ENCODE measurements at regions not wholly inside any gene's neighbourhood (a gene's known extent, or its start where the extent isn't known, plus 50 kb on each side); places are given as distances from the start of the nearest gene placed in this dataset.
"Not testable (repeated sequence)": the region's sequence is repeated elsewhere in the genome, so short reads cannot be mapped to it uniquely, and the experiment has no call there.

DNA sequence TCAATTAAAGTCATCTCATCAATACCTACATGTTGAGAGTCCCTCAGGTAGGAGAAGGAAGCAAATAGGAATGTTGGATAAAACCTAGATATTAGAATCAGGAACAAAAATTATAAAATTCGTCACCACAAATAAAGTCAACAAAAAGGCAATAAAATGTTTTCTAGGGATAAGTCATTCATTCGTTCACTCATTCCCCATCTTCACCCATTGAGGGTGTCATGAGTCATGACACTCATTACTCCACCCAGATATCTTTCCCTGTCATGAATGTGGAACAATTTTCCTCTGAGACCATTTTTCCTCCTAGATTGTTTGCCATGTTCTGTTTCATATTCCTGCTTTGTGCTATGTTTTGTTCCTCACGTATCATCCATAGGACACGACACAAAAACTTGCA is 50.9 kb upstream of the OLIG3 start:
- no peak for DNase-seq (ENCODE audit: low read depth, low spot score)

DNA sequence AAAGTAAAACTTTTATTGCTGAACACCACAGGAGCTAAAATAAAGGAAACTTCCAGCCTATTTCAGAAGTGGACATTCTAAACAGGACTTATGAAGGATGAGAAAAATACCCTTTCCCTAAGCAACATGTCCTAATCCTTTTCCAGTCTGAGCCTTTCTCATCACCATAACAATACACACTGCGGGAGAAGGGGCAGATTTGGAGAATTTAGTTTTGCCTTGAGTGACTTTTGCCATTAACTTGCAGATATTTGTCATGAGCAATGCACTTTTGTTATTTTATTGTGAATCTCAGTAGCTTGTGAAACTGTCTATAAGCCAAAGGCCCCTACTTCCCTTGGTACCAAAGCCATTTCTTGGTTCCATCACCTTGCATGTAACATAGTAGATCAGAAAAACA is 53.0 kb upstream of the OLIG3 start:
- no peak for DNase-seq (ENCODE audit: low read depth, low spot score)

DNA sequence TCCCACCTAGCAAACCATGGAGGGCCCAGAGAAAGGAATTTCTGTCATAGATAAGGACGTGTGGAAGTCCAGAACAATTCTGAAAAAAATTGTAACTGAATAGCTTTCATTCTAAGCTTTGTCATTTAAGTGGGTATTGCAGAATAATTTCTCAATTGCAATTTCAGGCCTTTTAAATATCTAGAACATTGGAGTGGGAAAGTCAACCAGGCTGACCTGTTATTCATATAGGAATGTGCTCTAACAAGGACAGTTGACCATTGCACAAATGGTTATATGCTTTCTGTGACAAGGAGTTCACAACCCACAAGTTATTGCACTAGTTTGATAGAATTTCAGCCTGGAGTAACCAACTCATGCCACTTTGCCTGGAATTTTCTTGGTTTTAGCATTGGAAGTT is 53.4 kb upstream of the OLIG3 start:
- no peak for DNase-seq (ENCODE audit: low read depth, low spot score)

DNA sequence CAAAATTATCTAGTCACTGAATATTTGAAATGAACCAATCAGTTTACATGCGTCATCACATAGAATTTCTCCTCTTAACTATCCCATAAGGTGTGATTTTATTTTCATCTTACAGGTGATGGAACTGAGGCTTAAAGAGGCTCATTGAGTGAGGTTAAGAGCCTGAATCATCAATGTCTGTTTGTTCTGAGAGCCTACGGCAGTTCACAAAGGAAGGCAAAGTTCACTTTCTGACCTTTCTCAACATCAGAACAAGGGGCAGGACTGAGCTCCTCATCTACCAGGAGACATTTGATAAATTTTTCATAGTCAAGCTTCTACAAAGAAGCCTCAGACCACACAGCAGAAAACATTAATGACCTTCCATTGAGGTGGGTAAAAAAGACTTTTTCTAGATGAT is 54.9 kb upstream of the OLIG3 start:
- no peak for DNase-seq (ENCODE audit: low read depth, low spot score)

DNA sequence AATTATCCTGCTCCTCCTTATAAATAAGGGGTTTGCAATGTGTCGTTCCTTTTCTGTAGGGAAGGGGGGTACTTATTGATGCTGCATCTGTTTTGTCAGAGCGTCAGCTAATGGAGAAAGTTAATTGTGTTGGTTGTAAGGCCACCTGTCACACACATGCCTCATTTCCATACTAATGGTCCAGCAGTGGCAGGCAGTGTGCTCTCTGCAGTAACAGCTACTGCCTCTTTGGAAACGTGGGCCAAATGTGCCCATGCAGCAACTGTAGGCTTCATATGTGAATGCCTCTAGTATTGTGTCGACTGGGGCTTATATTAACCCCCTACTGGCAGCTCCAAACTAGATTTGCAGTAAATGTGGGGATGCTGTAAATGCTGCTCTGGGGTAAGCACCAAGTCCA is 56.3 kb upstream of the OLIG3 start:
- no peak for DNase-seq (ENCODE audit: low read depth, low spot score)

DNA sequence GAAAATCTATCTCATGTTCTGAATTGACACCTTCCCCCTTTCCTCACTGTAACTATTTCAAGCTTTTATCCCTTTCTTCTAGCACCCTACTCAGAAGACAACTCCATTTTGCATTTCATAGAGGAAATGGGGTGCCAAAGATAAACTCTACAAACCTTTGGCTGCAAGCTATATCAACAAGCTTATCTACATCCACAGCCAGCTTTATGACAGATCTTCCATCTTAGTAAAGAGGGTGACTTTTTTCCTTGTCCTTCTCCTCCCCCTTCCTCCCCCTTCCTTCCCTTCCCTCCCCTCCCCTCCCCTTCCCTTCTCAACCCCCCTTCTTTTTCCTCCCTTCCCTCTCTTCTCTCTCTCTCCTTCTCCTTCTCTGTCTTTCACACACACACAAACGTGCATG is 58.0 kb upstream of the OLIG3 start:
- DNase-seq (ENCODE audit: low read depth, low spot score) = no peak

DNA sequence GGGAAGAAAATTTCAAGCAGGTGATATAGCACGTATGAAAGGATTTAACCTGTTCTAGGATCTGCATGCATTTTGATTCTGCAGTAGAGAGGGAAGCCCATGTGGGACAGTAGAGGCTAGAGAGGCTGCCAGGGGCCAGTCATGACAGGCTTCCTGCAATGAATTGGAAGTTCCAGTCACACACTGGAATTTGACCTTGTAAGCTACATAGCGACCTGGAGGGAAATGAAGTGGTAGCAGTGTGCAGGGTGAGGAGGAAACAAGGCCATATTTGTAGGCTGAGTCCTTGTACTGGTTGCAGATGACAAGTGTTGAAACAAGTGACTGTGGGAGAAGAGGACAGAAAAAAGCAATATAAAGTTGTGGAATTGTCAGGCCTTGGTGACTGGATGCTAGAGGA is 58.6 kb upstream of the OLIG3 start:
- no peak for DNase-seq (ENCODE audit: low read depth, low spot score)

DNA sequence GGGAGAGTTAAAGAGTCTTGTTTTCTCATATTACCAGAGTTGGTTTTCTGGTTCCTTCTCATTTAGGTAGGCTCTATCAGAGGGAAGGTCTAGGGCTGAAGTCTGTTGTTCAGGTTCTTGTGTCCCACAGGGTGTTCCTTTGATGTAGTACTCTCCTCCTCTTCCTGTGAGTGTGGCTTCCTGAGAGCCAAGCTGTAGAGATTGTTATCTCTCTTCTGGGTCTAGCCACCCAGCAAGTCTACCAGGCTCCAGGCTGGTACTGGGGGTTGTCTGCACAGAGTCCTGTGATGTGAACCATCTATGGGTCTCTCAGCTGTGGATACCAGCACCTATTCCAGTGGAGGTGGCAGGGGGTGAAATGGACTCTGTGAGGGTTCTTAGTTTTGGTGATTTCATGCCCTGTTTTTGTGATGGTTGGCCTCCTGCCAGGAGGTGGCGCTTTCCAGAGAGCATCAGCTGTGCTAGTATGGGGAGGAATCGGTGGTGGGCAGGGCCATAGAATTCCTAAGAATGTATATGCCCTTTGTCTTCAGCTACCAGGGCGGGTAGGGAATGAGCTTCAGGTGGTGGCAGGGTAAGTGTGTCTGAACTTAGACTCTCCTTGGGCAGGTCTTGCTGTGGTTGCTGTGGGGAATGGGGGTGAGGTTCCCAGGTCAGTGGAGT is 65.5 kb upstream of the OLIG3 start:
- DNase-seq (ENCODE audit: low read depth, low spot score) = not testable (repeated sequence)

DNA sequence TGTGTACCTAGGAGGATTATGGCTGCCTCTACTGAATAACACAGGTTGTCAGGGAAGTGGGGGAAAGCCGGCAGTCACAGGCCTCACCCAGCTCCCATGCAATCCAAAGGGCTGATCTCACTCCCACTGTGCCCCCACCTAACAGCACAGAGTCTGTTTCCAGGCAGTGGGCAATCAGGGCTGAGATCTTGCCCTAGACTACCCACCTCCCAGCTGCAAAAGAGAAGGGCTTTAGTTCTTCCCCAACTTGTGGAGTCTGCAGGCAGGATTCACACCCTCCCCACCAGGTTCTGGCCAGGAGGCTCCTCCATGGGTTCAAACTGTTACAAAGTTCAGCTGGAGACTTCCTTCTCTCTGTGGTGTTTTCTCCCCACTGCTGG is 66.0 kb upstream of the OLIG3 start:
- no peak for DNase-seq (ENCODE audit: low read depth, low spot score)

DNA sequence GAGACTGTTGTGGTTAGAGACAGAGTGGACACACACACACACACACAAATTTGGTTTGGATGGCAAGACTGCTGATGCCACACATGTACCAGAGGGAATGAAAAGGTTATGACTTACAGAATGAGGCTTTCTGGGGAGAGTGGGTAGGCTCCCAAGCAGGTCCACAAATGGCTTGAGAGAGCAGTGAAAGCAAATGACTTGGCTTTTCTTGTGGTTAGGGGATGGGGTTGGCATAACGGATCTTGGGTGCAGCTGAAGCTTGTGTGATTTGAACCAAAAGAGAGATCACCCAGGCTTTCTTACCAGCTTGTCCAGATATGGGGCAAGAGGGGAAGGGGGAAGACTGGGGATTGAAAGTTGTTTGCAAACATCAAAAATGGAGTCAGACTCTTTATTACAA is 73.9 kb upstream of the OLIG3 start:
- DNase-seq (ENCODE audit: low read depth, low spot score) = no peak

DNA sequence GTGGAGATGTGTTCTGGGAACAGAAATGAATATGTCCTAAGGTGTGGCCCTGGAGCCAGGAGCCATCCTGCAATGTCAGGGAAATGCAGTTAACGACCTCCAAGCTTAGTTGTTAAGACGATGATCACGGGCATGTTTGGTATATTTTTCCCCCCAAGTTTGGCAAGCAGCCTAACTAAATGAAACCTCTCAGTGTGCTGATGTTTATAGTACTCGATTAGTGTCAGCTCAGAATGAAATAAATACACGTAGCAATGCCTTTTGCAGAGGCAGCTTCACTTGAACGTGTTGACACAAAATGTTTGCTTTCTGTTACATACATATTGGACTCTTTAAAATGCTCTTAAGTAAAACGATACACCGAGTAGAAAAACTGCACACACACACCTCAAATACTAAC is 76.2 kb upstream of the OLIG3 start:
- no peak for DNase-seq (ENCODE audit: low read depth, low spot score)

DNA sequence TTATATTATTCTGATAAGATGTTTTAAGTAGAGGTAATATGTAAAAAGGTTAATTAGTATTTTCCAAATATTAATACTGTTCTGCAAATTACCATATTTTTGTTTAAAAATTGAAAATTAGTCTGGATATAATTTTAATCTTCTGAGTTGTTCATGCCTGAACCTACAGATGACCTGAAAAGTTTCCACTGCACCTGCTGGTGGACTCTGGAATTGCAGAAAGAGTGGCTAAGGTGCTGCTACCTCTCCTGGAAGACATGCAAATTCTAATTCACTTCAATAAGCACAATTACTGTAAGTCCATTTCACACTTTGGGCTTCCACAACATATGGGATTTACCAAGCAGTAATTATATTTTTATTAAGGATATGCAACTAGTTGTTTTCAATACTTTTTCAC is 77.7 kb upstream of the OLIG3 start:
- no peak for DNase-seq (ENCODE audit: low read depth, low spot score)

DNA sequence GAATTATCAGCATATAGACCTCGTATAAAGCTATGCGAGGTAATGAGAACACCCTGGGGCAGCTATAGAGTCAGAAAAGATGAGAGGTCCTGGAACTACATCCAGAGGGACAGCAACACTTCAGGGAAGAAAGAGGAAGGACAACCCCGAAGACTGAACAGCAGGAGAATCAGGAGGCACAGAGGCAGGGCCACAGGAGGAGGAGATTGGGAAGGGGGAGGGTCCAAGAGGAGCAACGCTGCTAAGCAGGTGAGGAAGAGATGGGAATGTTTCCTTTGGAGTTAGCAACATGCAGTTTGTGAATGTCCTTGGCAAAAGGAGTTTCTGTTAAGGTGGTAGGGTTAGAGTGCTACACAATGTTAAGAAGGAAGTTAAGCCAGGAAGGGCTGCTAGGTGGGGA is 79.5 kb upstream of the OLIG3 start:
- no peak for DNase-seq (ENCODE audit: low read depth, low spot score)

DNA sequence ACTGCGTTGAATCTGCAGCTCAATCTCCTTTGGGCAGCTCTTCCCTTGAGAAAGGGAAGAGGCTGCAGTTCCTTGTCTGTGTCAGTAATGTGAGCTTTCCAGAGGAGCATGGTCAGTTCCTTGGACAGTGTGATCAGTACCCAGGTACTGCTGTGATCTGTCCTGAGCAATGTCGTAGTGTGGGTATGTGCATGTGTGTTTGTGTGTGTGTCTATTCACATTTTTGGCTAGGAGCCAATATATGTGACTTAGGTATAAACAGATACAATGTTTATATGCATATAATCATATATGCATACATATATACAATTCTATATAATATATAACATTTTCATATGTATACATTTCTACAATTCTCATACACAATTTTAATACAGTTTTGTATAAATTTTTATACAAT is 85.4 kb upstream of the OLIG3 start:
- no peak for DNase-seq (ENCODE audit: low read depth, low spot score)

DNA sequence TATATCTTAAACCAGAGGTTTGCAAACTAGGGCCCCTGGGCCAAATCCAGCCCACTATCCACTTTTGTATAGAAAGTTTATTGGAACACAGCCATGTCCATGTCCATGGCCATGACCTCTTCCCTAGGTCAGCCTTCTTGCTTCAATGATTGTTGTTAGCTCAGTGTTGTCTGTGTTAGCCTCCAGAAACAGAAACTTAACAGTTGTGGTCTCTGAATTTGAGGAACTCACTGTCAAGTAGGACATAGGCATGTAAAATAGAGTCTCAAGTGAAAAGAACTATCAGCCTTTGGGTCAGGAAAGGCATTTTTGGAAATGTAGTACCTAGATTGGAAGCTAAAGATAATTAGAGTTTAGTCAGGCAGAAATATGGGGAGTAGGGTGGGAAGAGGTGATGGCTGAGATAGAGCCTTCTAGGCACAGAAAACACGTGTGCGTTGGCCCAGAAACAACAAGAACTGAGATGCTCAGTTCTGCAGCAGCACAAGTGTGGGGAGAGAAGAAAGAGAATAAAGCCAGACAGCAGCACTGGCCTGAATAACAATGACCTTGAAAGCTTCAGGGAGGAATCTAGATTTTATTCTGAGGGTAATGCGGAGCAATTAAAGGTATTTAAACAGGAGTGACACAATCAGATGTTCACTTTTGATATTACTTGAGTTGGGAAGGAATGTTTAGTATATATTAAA is 87.0 kb upstream of the OLIG3 start:
- no peak for DNase-seq (ENCODE audit: low read depth, low spot score)

DNA sequence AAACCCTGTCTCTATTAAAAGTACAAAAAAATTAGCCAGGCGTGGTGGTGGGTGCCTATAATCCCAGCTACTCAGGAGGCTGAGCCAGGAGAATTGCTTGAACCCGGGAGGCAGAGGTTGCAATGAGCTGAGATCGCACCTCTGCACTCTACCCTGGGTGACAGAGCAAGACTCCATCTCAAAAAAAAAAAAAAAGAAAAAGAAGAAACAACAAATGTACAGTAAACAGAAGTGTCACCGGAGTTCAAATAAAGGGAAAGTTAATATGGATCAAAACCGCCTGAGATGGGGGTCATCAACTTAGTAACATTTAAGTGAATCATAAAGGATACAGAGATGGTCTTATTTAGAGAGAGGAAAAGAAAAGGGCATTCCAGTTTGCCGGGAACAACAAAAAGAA is 89.3 kb upstream of the OLIG3 start:
- not testable (repeated sequence) for DNase-seq (ENCODE audit: low read depth, low spot score)

DNA sequence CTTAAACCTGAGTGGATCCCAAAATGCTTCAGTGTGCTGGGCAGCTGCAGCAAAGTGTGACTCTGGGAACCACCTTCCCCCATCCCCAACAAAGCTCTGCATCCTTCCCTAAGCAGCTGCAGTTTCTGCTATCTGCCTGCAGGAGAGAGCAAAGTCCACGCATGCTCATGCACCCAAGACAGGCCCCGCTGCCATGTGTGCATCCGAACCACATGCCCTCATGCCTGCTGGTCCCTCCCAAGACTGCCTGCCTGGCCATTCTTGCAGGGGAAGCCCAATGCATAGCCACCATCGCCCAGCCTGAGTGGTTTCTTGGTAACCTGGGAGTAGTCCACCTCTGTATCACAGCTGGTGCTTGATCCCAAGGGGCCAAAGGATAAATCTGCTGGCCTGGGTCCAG is 94.3 kb upstream of the OLIG3 start:
- DNase-seq (ENCODE audit: low read depth, low spot score) = no peak

DNA sequence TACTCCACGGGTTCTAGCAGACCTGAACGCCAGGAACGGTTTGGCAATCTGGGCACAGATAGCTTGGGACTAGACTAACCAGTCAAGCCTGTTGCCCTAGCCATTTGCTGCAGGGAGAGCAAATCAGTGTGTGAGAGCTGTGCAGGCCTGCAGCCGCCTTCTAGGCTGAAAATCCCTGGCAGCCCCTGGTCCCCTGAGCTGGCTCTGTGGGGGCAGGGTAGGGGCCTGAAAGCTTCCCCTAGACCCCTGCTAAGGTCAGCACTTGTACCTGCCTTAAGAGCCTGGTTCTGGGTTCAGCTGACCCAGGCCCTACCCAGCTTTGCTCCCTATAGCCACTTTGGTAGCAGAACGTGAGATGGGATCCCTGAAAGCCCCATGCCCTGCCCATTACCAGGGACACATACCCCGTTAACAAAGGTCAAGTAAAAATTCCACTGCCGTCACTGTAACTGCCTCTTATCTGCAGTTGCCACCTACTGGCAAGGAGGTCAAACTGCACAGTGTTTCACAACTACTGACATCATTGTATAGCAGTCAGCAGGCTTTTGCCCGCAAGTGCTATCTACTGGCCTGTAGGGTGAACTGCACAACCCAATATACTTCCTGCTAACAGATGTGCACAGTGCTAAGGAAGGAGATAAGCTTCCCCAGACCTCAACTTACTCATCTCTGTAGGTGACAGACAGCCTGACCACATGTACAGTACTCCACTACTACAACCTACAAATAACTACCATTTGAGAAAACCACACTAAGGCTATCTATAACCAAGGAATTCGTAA is 95.1 kb upstream of the OLIG3 start:
- DNase-seq (ENCODE audit: low read depth, low spot score) = peak; percentile 2

DNA sequence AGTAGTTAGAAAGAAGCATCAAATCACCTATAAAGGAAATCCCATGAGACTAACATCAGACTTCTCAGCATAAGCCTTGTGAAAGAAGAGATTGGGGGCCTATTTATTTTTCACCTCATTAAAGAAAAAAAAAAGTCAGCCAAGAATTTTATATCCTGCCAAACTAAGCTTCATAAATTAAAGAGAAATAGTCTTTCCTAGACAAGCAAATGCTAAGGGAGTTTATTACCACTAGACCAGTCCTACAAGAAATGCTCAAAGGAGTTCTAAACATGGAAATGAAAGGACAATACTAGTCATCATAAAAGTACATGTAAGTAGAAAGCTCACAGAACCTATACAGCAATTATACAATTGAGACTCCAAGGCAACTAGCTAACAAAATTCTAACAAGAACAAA is 96.5 kb upstream of the OLIG3 start:
- no peak for DNase-seq (ENCODE audit: low read depth, low spot score)

DNA sequence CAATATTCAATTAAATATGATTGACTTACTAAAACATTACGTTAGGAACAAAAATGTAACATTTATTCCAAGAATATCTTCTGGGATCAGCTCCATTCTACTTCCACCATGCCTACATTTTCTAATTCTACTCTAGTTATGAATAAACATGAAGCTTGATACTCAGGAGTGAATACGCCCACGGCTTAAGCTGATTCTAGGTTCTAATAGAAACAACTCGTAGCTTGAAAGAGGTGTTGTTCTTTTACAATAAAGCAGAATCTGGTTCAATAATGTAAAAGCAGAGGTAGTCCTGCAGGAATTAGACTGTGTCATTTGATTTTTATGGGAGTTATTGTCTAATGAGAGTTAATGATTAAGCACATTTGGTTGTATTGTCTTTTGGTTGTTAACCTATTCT is 107.3 kb upstream of the OLIG3 start:
- no peak for DNase-seq (ENCODE audit: low read depth, low spot score)

DNA sequence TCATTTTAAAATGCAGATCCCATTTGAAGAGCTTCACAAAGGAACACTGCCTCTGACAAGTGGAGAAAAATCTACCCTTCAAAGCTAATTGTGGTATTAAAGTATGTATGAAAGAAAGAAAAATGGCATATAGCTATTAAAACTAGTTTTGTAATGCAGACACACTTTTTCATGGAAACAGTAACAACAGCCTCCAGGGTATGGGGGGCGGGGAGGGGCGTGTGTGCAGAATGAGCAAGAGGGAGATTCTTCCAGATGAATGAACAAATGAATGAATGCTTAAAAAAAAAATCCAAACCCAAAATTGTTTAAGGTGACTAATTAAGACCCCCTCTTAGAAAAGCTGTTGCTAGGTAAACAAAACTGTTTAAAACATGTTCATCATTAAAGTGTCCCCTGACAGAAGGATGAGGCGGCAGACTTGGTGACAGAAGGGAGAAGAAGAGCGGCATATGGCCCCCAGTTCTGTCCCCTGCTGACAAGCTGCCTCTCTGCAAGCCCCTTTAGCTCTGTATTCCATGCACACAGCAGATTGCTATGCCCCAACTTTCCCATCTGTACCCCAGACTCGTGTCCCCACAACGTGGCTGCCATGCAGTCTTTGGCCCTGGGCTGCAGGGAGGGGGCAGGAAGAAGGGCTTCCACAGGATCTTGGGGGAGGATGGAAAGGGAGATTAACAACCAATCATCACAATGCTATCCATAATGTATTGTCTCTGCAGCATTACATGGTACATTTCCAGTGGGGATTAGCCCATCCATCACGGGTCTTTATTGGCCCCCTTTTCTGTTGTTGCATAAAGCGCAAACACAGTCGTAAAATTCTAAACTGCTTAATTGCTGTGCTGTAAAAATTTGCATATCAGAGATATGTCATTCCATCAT is 108.4 kb upstream of the OLIG3 start:
- DNase-seq (ENCODE audit: low read depth, low spot score) = no peak

DNA sequence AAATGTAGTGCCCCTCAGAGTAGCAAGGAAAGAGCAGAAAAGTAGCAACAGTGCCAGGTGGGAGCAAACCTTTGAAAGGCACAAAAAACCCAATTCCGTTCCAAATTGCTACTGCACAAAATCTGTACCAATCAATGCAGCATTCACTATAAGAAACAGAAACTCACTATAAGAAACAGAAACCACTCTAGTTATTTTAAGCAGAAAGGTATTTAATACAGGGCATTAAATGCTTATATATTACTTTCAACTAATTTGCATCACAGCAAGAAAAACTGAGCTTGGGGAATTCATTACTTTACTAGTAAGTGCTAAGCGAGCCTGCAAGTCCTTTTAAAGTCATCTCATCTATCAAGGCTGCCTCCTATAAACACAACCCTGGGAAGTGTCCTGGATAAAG is 116.5 kb upstream of the OLIG3 start:
- DNase-seq (ENCODE audit: low read depth, low spot score) = no peak
